ENCODE measurements at regions not wholly inside any gene's neighbourhood (a gene's known extent, or its start where the extent isn't known, plus 50 kb on each side); places are given as distances from the start of the nearest gene placed in this dataset.

DNA sequence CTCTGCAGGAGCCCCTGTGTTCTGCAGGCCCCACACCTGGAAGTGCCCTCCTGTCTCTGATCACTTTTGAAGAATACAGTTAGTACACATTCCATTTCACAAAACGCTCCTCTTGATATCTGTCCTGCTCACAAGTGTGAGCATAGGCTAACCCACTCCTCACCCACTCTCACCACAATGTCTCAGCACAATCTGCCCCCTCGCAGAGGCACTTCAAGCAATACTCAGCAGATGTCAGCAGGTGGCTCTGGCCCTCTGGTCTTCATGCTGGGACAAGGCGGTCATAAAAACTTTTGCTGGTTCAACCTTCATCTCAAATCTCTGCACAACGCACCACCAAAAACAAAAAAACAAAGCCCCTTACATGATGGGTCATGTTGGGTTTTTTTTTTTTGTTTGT, 671.2 kb downstream of the MATN1 start:
- TF ChIP-seq ZFP30 (CRISPR knock-in tag; IDR thresholded peaks at IDR 0.05): no peak
- TF ChIP-seq PPARA (CRISPR knock-in tag; IDR thresholded peaks at IDR 0.05; ENCODE audit: borderline replicate concordance): no peak
- TF ChIP-seq, protein P1, sequence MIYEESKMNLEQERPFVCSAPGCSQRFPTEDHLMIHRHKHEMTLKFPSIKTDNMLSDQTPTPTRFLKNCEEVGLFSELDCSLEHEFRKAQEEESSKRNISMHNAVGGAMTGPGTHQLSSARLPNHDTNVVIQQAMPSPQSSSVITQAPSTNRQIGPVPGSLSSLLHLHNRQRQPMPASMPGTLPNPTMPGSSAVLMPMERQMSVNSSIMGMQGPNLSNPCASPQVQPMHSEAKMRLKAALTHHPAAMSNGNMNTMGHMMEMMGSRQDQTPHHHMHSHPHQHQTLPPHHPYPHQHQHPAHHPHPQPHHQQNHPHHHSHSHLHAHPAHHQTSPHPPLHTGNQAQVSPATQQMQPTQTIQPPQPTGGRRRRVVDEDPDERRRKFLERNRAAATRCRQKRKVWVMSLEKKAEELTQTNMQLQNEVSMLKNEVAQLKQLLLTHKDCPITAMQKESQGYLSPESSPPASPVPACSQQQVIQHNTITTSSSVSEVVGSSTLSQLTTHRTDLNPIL (CRISPR knock-in tag; IDR thresholded peaks at IDR 0.05; ENCODE audit: low read depth): no peak
- TF ChIP-seq OSR1 (CRISPR knock-in tag; IDR thresholded peaks at IDR 0.05): no peak
- TF ChIP-seq, protein P2, sequence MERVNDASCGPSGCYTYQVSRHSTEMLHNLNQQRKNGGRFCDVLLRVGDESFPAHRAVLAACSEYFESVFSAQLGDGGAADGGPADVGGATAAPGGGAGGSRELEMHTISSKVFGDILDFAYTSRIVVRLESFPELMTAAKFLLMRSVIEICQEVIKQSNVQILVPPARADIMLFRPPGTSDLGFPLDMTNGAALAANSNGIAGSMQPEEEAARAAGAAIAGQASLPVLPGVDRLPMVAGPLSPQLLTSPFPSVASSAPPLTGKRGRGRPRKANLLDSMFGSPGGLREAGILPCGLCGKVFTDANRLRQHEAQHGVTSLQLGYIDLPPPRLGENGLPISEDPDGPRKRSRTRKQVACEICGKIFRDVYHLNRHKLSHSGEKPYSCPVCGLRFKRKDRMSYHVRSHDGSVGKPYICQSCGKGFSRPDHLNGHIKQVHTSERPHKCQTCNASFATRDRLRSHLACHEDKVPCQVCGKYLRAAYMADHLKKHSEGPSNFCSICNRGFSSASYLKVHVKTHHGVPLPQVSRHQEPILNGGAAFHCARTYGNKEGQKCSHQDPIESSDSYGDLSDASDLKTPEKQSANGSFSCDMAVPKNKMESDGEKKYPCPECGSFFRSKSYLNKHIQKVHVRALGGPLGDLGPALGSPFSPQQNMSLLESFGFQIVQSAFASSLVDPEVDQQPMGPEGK (CRISPR knock-in tag; IDR thresholded peaks at IDR 0.05; ENCODE audit: borderline replicate concordance): no peak
